Lower lobe of right lung (tissue), 2 donors: ENCODE measurements at regions not wholly inside any gene's neighbourhood (a gene's known extent, or its start where the extent isn't known, plus 50 kb on each side); places are given as distances from the start of the nearest gene placed in this dataset.

Source experiments
- ATAC-seq, 2 donors: fragments of 200-7000 bp; cut with Tn5 transposase; one replicate each; pipeline ENCODE4 v1.9.1; 2020 to 2022; ENCODE audit warnings: mild to moderate bottlenecking in 2 of 2, moderate library complexity in 2 of 2
- DNase-seq: peaks from one replicate; pipeline ENCODE4 v3.0.0-alpha.2; 2020
- H3K27ac ChIP-seq: fragments of 200-600 bp; one replicate; pipeline ENCODE4 v1.8.0; 2022
- H3K27me3 ChIP-seq: fragments of 200-600 bp; one replicate; pipeline ENCODE4 v1.8.0; 2022; ENCODE audit warnings: low read depth
- H3K36me3 ChIP-seq: fragments of 200-600 bp; one replicate; pipeline ENCODE4 v1.8.0; 2022; ENCODE audit warnings: mild to moderate bottlenecking
- H3K4me1 ChIP-seq: fragments of 200-600 bp; one replicate; pipeline ENCODE4 v1.8.0; 2022
- H3K4me3 ChIP-seq: fragments of 200-600 bp; one replicate; pipeline ENCODE4 v1.8.0; 2022; ENCODE audit warnings: mild to moderate bottlenecking
- H3K9me3 ChIP-seq: fragments of 200-600 bp; one replicate; pipeline ENCODE4 v1.8.0; 2022
- CTCF ChIP-seq: fragments of 200-600 bp; IDR thresholded peaks from one replicate; pipeline ENCODE4 v1.8.0; 2022; ENCODE audit warnings: antibody characterized with exemption, mild to moderate bottlenecking
- intact Hi-C: fragments of 100-400 bp; cut with DNase I; formaldehyde crosslinking; loops from one replicate; pipeline ENCODE4 v1.11.0; 2022
- donor health status: DM: no; HTN: yes; CAD: no; lungs with severe emphysema.

GRCh38 chr5:106290841-106291240, 1379.9 kb downstream of the EFNA5 start:
- intact Hi-C loops: no loop called here

GRCh38 chr5:106288979-106289378, 1381.8 kb downstream of the EFNA5 start:
- no peak overlapping the region for H3K4me3 ChIP-seq
- intact Hi-C loops: no loop called here
- no peak overlapping the region for H3K27ac ChIP-seq
- DNase-seq: no peak
- no peaks in the 10 kb centered on the region for H3K9me3 ChIP-seq
- H3K27me3 ChIP-seq: no peaks in the 10 kb centered on the region
- no peak for TF ChIP-seq CTCF
- no peaks in the 10 kb centered on the region for H3K36me3 ChIP-seq
- no peak for ATAC-seq
- H3K4me1 ChIP-seq: no peaks in the 10 kb centered on the region

More at GRCh38 chr5:106290841-106291240, 1379.9 kb downstream of the EFNA5 start:
- no peak for DNase-seq
- Histone ChIP-seq H3K36me3 (no peaks in the 10 kb centered on the region), H3K27ac (no peak overlapping the region), H3K4me3 (no peak overlapping the region), H3K27me3 (no peaks in the 10 kb centered on the region), H3K9me3 (no peaks in the 10 kb centered on the region), H3K4me1 (no peaks in the 10 kb centered on the region)
- TF ChIP-seq CTCF: no peak
- ATAC-seq: no peak

- Histone ChIP-seq H3K27ac (no peak overlapping the region), H3K36me3 (no peaks in the 10 kb centered on the region), H3K9me3 (no peaks in the 10 kb centered on the region), H3K4me3 (no peak overlapping the region), H3K4me1 (no peaks in the 10 kb centered on the region), H3K27me3 (no peaks in the 10 kb centered on the region)
- TF ChIP-seq CTCF: no peak
- ATAC-seq: no peak
- intact Hi-C loops: no loop called here
- no peak for DNase-seq
These were observed 1393.1 kb downstream of the EFNA5 start for GRCh38 chr5:106277540-106278096.

GRCh38 chr5:106269252-106269843, 1401.4 kb downstream of the EFNA5 start:
- no peak overlapping the region for H3K4me3 ChIP-seq
- DNase-seq: no peak
- intact Hi-C loops: no loop called here
- no peaks in the 10 kb centered on the region for H3K36me3 ChIP-seq
- peak; percentile 31 for TF ChIP-seq CTCF
- no peak for ATAC-seq
- H3K27me3 ChIP-seq: no peaks in the 10 kb centered on the region
- H3K27ac ChIP-seq: no peak overlapping the region
- no peaks in the 10 kb centered on the region for H3K9me3 ChIP-seq
- H3K4me1 ChIP-seq: no peaks in the 10 kb centered on the region

GRCh38 chr5:106267256-106267655, 1403.5 kb downstream of the EFNA5 start:
- H3K9me3 ChIP-seq: no peaks in the 10 kb centered on the region
- TF ChIP-seq CTCF: no peak
- no peak overlapping the region for H3K27ac ChIP-seq
- H3K4me3 ChIP-seq: no peak overlapping the region
- H3K4me1 ChIP-seq: no peaks in the 10 kb centered on the region
- no peaks in the 10 kb centered on the region for H3K27me3 ChIP-seq
- H3K36me3 ChIP-seq: no peaks in the 10 kb centered on the region
- intact Hi-C loops: no loop called here
- DNase-seq (no peak), ATAC-seq (no peak)
